HCT116 (cell line): ENCODE measurements at regions not wholly inside any gene's neighbourhood (a gene's known extent, or its start where the extent isn't known, plus 50 kb on each side); places are given as distances from the start of the nearest gene placed in this dataset.

ENCODE experiments used
- ATAC-seq: fragments of 200-7000 bp; cut with Tn5 transposase; 2 replicates; pipeline ENCODE4 v1.9.1; 2020; ENCODE audit warnings: mild to moderate bottlenecking, moderate library complexity
- BruUV-seq: library from RNA; stranded (reverse); fragments of 400-500 nt; replicated peaks from 2 replicates; lab custom pipeline; 2021; lab: Mats Ljungman, UMichigan
- CTCF ChIA-PET: fragments of 300-600 bp; sonication (Branson Sonifier 250); formaldehyde crosslinking; loops from one replicate; lab custom pipeline; 2021; ENCODE audit warnings: antibody characterized with exemption; lab: Charles Lee
- POLR2A ChIA-PET: fragments of 300-600, 350-600 bp; sonication (Branson Sonifier 250); formaldehyde crosslinking; loops from one replicate; lab custom pipeline; 2021; ENCODE audit warnings: antibody characterized with exemption; lab: Charles Lee
- RAD21 ChIA-PET, 2 experiments: fragments of 300-600 bp; sonication (Branson Sonifier 250); formaldehyde crosslinking; loops; one replicate each; lab custom pipeline; 2023; ENCODE audit warnings: low total read pairs in 2 of 2; ENCODE audit not compliant: uncharacterized antibody in 2 of 2, unreplicated experiment in 2 of 2, low non-redundant PET in 1 of 2; lab: Charles Lee
- DNase-seq: peaks from one replicate; pipeline ENCODE4 v3.0.0-alpha.2; 2010; ENCODE audit warnings: low read depth, low spot score
- H2AFZ ChIP-seq: fragments of 200-600 bp; shearing (Covaris generic), sonication (generic); 2 replicates; pipeline ENCODE4 v1.6.1; 2017; ENCODE audit warnings: low read depth, mixed run types, mixed read lengths, antibody characterized with exemption, low read length; ENCODE audit not compliant: poor library complexity, severe bottlenecking
- H3K27ac ChIP-seq: 2 replicates; pipeline ENCODE4 v1.5.1; 2012; ENCODE audit warnings: low read depth, low read length
- H3K27me3 ChIP-seq: fragments of 200-600 bp; sonication (generic); 2 replicates; pipeline ENCODE4 v1.6.1; 2016; ENCODE audit warnings: mixed run types, low read length, mixed read lengths; ENCODE audit not compliant: insufficient read depth
- H3K36me3 ChIP-seq, 2 experiments: fragments of 200-500 bp in 1 of 2; fragments of 200-600 bp in 1 of 2; sonication (Bioruptor generic) in 1 of 2; sonication (generic) in 1 of 2; 2 replicates each; pipeline versions ENCODE4 v1.5.1 to v1.6.1; 2014 to 2016; ENCODE audit warnings: low read length in 2 of 2, inconsistent platforms in 1 of 2, mixed read lengths in 1 of 2, mixed run types in 1 of 2; ENCODE audit not compliant: insufficient read depth in 2 of 2, control insufficient read depth in 1 of 2
- H3K4me1 ChIP-seq, 2 experiments: fragments of 200-600 bp in 1 of 2; sonication (generic) in 1 of 2; 2 replicates each; pipeline versions ENCODE4 v1.5.1 to v1.6.1; 2012 to 2017; ENCODE audit warnings: low read length in 2 of 2, inconsistent platforms in 1 of 2, mild to moderate bottlenecking in 1 of 2, mixed read lengths in 1 of 2, mixed run types in 1 of 2, moderate library complexity in 1 of 2; ENCODE audit not compliant: insufficient read depth in 2 of 2, control insufficient read depth in 1 of 2
- H3K4me2 ChIP-seq: fragments of 200-600 bp; sonication (generic); 2 replicates; pipeline ENCODE4 v1.6.1; 2017; ENCODE audit warnings: mixed run types, low read length, mixed read lengths
- H3K4me3 ChIP-seq, 2 experiments: fragments of 200-600 bp in 1 of 2; sonication (generic) in 1 of 2; replicated peaks in 1 of 2; 2 replicates each; pipeline ENCODE4 v1.5.1; 2011 to 2016; ENCODE audit warnings: low read length in 2 of 2, control low read depth in 1 of 2, low read depth in 1 of 2, mild to moderate bottlenecking in 1 of 2, mixed read lengths in 1 of 2, mixed run types in 1 of 2
- H3K79me2 ChIP-seq: fragments of 200-600 bp; sonication (generic); 2 replicates; pipeline ENCODE4 v1.6.1; 2017; ENCODE audit warnings: mild to moderate bottlenecking, mixed run types, low read length, moderate library complexity, mixed read lengths; ENCODE audit not compliant: insufficient read depth
- H3K9ac ChIP-seq: fragments of 200-600 bp; sonication (generic); 2 replicates; pipeline ENCODE4 v1.6.1; 2016; ENCODE audit warnings: low read length, mixed read lengths
- H3K9me2 ChIP-seq: fragments of 200-600 bp; sonication (generic), shearing (Covaris generic); 2 replicates; pipeline ENCODE4 v1.6.1; 2017; ENCODE audit warnings: mixed run types, mild to moderate bottlenecking, moderate library complexity; ENCODE audit not compliant: insufficient read depth
- H3K9me3 ChIP-seq, 2 experiments: fragments of 200-500 bp in 1 of 2; fragments of 200-600 bp in 1 of 2; sonication (Bioruptor generic) in 1 of 2; sonication (generic) in 1 of 2; 2 replicates each; pipeline ENCODE4 v1.6.1; 2014 to 2017; ENCODE audit warnings: low read length in 2 of 2, mixed read lengths in 2 of 2, inconsistent platforms in 1 of 2, low read depth in 1 of 2, mild to moderate bottlenecking in 1 of 2, mixed run types in 1 of 2, moderate library complexity in 1 of 2; ENCODE audit not compliant: control insufficient read depth in 1 of 2, insufficient read depth in 1 of 2
- H4K20me1 ChIP-seq: fragments of 200-600 bp; sonication (generic), shearing (Covaris generic); 2 replicates; pipeline ENCODE4 v1.6.1; 2017; ENCODE audit warnings: mixed run types, mild to moderate bottlenecking, moderate library complexity; ENCODE audit not compliant: insufficient read depth
- CBX3 ChIP-seq: IDR thresholded peaks from 2 replicates; pipeline ENCODE4 v1.6.1; 2012; ENCODE audit warnings: low read depth
- CEBPB ChIP-seq: IDR thresholded peaks from 2 replicates; pipeline ENCODE4 v1.6.1; 2012; ENCODE audit warnings: low read depth
- ELF1 ChIP-seq: IDR thresholded peaks from 2 replicates; pipeline ENCODE4 v1.6.1; 2012; ENCODE audit warnings: low read depth, borderline replicate concordance
- EZH2 ChIP-seq: fragments of 200-600 bp; sonication (generic); IDR thresholded peaks from 2 replicates; pipeline ENCODE4 v1.6.1; 2017; ENCODE audit warnings: antibody characterized with exemption, mixed run types
- EZH2phosphoT487 ChIP-seq: fragments of 200-600 bp; IDR thresholded peaks from 2 replicates; pipeline ENCODE4 v1.6.1; 2018; ENCODE audit warnings: antibody characterized with exemption, borderline replicate concordance
- FOSL1 ChIP-seq: IDR thresholded peaks from 2 replicates; pipeline ENCODE4 v1.6.1; 2012; ENCODE audit warnings: low read depth
- POLR2A ChIP-seq: IDR thresholded peaks from 2 replicates; pipeline ENCODE4 v1.7.0; 2011; ENCODE audit warnings: borderline replicate concordance; ENCODE audit not compliant: insufficient read depth, insufficient read length; ENCODE audit errors: extremely low read depth
- POLR2AphosphoS5 ChIP-seq: IDR thresholded peaks from 2 replicates; pipeline ENCODE4 v1.6.1; 2011; ENCODE audit warnings: mild to moderate bottlenecking, low read depth, low read length, moderate library complexity
- RAD21 ChIP-seq: IDR thresholded peaks from 2 replicates; pipeline ENCODE4 v1.6.1; 2012; ENCODE audit warnings: low read depth, mild to moderate bottlenecking
- SIN3A ChIP-seq: IDR thresholded peaks from 2 replicates; pipeline ENCODE4 v1.6.1; 2012; ENCODE audit warnings: low read depth
- SP1 ChIP-seq: IDR thresholded peaks from 2 replicates; pipeline ENCODE4 v1.6.1; 2012; ENCODE audit warnings: low read depth
- SRF ChIP-seq: IDR thresholded peaks from 2 replicates; pipeline ENCODE4 v1.6.1; 2012; ENCODE audit warnings: low read depth
- TCF7L2 ChIP-seq: IDR thresholded peaks from 2 replicates; pipeline ENCODE4 v1.7.0; 2011; ENCODE audit warnings: borderline replicate concordance, inconsistent platforms; ENCODE audit not compliant: insufficient read depth, insufficient read length; ENCODE audit errors: extremely low read depth
- ZFX ChIP-seq: fragments of 450-650 bp; IDR thresholded peaks from 2 replicates; pipeline ENCODE4 v1.6.1; 2017
- ZNF274 ChIP-seq: fragments of 200-500 bp; sonication (Bioruptor generic); IDR thresholded peaks from 2 replicates; pipeline ENCODE4 v1.6.1; 2014; ENCODE audit warnings: mild to moderate bottlenecking, low read depth, low read length, inconsistent platforms
- intact Hi-C: fragments of 100-400 bp; cut with micrococcal nuclease; formaldehyde crosslinking; loops from 2 replicates; pipeline ENCODE4 v1.10.0; 2022
- TF ChIP-seq, protein P1 (sequence below), 3 experiments: fragments of 200-600 bp in 1 of 3; sonication (generic) in 1 of 3; IDR thresholded peaks in 2 of 3; conservative IDR thresholded peaks in 1 of 3; 2 replicates each; pipeline ENCODE4 v1.5.1; 2012 to 2017; ENCODE audit warnings: low read depth in 2 of 3, low read length in 2 of 3, antibody characterized with exemption in 1 of 3, borderline replicate concordance in 1 of 3, control low read depth in 1 of 3, mild to moderate bottlenecking in 1 of 3, mixed read lengths in 1 of 3, mixed run types in 1 of 3, moderate library complexity in 1 of 3; ENCODE audit not compliant: insufficient read depth in 1 of 3
- TF ChIP-seq, protein P2 (sequence below): IDR thresholded peaks from 2 replicates; pipeline ENCODE4 v1.6.1; 2012
- TF ChIP-seq, protein P3 (sequence below): IDR thresholded peaks from 2 replicates; pipeline ENCODE4 v1.6.1; 2012
- TF ChIP-seq, protein P4 (sequence below): IDR thresholded peaks from 2 replicates; pipeline ENCODE4 v1.6.1; 2012; ENCODE audit warnings: low read depth

DNA sequence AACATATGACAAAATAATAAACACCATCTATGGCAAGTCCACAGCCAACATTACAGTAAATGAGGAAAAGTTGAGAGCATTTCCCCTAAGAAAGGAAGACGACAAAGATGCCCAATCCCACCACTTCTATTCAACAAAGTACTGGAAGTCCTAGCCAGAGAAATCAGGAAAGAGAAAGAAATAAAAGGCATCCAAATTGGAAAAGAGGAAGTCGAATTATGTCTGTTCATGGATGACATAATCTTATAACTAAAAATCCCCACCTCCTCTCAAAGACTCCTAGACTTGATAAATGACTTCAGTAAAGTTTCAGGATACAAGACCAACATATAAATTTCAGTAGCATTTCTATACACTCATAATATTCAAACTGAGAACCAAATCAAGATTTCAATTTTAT lies 288.5 kb upstream of the POT1 start:
- no peak overlapping the region for H2AFZ ChIP-seq
- H3K79me2 ChIP-seq = no peaks in the 10 kb centered on the region
- no peaks in the 10 kb centered on the region for H3K9me2 ChIP-seq
- RAD21 ChIA-PET = no interaction called here
- no peaks in the 10 kb centered on the region for H4K20me1 ChIP-seq
- H3K36me3 ChIP-seq = no peaks in the 10 kb centered on the region
- H3K27ac ChIP-seq = no peak overlapping the region
- TF ChIP-seq RAD21 (no peak), EZH2 (no peak), ZFX (no peak), ELF1 (no peak), EZH2phosphoT487 (no peak), CBX3 (no peak), POLR2AphosphoS5 (no peak), SP1 (no peak), CEBPB (no peak), TCF7L2 (no peak), SRF (no peak), ZNF274 (no peak), POLR2A (no peak), SIN3A (no peak), FOSL1 (no peak)
- TF ChIP-seq, protein P1, sequence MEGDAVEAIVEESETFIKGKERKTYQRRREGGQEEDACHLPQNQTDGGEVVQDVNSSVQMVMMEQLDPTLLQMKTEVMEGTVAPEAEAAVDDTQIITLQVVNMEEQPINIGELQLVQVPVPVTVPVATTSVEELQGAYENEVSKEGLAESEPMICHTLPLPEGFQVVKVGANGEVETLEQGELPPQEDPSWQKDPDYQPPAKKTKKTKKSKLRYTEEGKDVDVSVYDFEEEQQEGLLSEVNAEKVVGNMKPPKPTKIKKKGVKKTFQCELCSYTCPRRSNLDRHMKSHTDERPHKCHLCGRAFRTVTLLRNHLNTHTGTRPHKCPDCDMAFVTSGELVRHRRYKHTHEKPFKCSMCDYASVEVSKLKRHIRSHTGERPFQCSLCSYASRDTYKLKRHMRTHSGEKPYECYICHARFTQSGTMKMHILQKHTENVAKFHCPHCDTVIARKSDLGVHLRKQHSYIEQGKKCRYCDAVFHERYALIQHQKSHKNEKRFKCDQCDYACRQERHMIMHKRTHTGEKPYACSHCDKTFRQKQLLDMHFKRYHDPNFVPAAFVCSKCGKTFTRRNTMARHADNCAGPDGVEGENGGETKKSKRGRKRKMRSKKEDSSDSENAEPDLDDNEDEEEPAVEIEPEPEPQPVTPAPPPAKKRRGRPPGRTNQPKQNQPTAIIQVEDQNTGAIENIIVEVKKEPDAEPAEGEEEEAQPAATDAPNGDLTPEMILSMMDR (IDR thresholded peaks at IDR 0.05 in 2 of 3, conservative IDR thresholded peaks at IDR 0.05 in 1 of 3; ENCODE audit: borderline replicate concordance in 1 of 3, insufficient read depth in 1 of 3, low read depth in 2 of 3, low read length in 2 of 3) = no peak
- TF ChIP-seq, protein P2, sequence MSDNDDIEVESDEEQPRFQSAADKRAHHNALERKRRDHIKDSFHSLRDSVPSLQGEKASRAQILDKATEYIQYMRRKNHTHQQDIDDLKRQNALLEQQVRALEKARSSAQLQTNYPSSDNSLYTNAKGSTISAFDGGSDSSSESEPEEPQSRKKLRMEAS = no peak
- TF ChIP-seq, protein P3, sequence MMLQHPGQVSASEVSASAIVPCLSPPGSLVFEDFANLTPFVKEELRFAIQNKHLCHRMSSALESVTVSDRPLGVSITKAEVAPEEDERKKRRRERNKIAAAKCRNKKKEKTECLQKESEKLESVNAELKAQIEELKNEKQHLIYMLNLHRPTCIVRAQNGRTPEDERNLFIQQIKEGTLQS = no peak
- TF ChIP-seq, protein P4, sequence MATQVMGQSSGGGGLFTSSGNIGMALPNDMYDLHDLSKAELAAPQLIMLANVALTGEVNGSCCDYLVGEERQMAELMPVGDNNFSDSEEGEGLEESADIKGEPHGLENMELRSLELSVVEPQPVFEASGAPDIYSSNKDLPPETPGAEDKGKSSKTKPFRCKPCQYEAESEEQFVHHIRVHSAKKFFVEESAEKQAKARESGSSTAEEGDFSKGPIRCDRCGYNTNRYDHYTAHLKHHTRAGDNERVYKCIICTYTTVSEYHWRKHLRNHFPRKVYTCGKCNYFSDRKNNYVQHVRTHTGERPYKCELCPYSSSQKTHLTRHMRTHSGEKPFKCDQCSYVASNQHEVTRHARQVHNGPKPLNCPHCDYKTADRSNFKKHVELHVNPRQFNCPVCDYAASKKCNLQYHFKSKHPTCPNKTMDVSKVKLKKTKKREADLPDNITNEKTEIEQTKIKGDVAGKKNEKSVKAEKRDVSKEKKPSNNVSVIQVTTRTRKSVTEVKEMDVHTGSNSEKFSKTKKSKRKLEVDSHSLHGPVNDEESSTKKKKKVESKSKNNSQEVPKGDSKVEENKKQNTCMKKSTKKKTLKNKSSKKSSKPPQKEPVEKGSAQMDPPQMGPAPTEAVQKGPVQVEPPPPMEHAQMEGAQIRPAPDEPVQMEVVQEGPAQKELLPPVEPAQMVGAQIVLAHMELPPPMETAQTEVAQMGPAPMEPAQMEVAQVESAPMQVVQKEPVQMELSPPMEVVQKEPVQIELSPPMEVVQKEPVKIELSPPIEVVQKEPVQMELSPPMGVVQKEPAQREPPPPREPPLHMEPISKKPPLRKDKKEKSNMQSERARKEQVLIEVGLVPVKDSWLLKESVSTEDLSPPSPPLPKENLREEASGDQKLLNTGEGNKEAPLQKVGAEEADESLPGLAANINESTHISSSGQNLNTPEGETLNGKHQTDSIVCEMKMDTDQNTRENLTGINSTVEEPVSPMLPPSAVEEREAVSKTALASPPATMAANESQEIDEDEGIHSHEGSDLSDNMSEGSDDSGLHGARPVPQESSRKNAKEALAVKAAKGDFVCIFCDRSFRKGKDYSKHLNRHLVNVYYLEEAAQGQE = no peak
- ATAC-seq = no peak
- no TSS peak for BruUV-seq
- no peaks in the 10 kb centered on the region for H3K9me3 ChIP-seq
- no peak overlapping the region for H3K4me2 ChIP-seq
- H3K4me1 ChIP-seq = no peaks in the 10 kb centered on the region
- CTCF ChIA-PET = no interaction called here
- no peak overlapping the region for H3K9ac ChIP-seq
- no peak for DNase-seq
- H3K4me3 ChIP-seq = no peak overlapping the region
- POLR2A ChIA-PET = no interaction called here
- no peaks in the 10 kb centered on the region for H3K27me3 ChIP-seq
- intact Hi-C loops = no loop called here
